Fibroblast of the aortic adventitia (primary cell): ENCODE measurements at regions not wholly inside any gene's neighbourhood (a gene's known extent, or its start where the extent isn't known, plus 50 kb on each side); places are given as distances from the start of the nearest gene placed in this dataset.

Experiments
- DNase-seq: peaks from one replicate; pipeline ENCODE4 v3.0.0-alpha.2; 2010; ENCODE audit warnings: low read depth
- H3K4me3 ChIP-seq: 2 replicates; pipeline ENCODE4 v1.5.1; 2011; ENCODE audit warnings: low read depth, mild to moderate bottlenecking, control low read depth, low read length, moderate library complexity
- TF ChIP-seq, protein P1 (sequence below): IDR thresholded peaks from 2 replicates; pipeline ENCODE4 v1.5.1; 2011; ENCODE audit warnings: mild to moderate bottlenecking, low read length, control low read depth, inconsistent platforms; ENCODE audit not compliant: insufficient read depth

DNA sequence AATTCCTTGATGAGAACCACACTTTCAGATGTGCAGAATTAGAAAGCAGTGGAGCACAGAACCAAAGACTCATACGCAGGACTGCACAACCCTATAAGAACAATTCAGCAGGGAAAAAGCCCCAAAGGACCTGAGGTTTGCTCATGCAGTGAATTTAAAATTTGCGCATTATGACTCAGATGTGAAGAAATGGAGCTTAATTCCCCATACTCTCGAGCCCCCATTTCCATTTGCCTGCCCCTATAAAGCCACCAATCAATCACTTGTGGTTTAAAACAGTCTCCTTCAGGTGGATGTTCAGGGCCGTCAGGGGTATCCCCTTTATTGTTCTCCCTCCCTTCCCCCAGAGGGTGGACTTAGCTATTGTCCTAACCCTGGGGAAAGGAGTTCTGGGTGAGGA lies 221.2 kb downstream of the IGSF11 start:
- TF ChIP-seq, protein P1, sequence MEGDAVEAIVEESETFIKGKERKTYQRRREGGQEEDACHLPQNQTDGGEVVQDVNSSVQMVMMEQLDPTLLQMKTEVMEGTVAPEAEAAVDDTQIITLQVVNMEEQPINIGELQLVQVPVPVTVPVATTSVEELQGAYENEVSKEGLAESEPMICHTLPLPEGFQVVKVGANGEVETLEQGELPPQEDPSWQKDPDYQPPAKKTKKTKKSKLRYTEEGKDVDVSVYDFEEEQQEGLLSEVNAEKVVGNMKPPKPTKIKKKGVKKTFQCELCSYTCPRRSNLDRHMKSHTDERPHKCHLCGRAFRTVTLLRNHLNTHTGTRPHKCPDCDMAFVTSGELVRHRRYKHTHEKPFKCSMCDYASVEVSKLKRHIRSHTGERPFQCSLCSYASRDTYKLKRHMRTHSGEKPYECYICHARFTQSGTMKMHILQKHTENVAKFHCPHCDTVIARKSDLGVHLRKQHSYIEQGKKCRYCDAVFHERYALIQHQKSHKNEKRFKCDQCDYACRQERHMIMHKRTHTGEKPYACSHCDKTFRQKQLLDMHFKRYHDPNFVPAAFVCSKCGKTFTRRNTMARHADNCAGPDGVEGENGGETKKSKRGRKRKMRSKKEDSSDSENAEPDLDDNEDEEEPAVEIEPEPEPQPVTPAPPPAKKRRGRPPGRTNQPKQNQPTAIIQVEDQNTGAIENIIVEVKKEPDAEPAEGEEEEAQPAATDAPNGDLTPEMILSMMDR: no peak
- H3K4me3 ChIP-seq: no peak overlapping the region

DNA sequence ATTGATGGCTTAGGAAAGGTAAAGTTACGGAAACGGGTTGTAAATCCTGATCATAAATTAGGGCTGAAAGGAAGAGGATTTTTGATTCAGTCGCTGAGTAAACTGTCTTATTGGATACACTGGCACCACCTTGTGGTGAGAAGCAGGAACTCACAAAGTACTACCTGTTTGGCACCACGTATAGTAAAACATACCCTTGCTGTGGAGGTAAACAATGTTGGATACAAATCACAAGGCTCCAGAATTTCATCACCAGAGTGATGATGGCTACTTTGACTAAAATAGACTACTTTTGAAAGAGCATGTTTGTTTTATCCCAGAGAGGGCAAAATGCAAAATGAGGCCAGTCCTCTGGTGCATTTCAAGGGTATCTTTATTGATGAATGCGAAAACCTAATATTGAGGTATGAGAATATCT lies 216.9 kb downstream of the IGSF11 start:
- TF ChIP-seq, protein P1: peak; percentile 87
- DNase-seq: peak; percentile 71
- no peak overlapping the region for H3K4me3 ChIP-seq

More for the DNA sequence above, 221.2 kb downstream of the IGSF11 start:
- no peak for DNase-seq

DNA sequence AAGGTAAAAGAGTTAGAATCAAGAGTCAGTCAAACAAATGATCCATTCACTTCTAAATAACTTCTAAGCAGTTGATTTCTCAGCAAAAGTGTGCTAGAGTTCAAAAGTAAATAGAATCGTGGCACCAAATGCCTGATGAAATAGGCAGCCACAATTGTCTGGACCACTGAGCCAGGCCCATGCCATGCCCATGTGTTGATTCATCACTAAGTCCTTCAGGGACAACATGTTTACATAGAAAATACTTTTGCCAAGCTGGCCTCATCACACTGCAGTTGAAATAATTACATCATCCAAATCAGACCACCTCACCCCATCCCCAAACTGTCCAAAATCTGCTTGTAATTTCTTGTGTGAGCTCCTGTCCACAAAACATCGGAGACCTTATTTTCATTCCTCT lies 216.3 kb downstream of the IGSF11 start:
- H3K4me3 ChIP-seq: no peak overlapping the region
- TF ChIP-seq, protein P1: no peak
- DNase-seq: peak; percentile 66

DNA sequence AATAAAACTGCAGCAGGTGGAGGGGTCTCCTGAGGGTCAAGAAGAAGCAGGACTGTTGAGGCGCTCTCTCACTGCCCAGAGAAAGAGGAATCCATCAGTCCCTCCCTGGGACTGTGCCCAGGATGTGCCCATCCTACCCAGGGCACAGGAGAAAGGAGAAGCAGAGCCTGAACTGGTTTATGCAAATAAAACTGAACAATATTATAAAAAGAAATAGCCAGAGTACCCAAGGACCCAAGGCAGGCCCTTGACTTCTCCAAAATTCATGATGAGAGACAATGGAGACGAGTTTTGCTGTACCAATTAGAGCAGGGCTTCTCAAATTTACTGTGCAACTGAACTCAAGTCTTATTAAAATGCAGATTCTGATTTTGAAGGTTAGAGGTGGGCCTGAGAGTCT lies 211.0 kb downstream of the IGSF11 start:
- H3K4me3 ChIP-seq: no peak overlapping the region
- TF ChIP-seq, protein P1: no peak
- DNase-seq: no peak

DNA sequence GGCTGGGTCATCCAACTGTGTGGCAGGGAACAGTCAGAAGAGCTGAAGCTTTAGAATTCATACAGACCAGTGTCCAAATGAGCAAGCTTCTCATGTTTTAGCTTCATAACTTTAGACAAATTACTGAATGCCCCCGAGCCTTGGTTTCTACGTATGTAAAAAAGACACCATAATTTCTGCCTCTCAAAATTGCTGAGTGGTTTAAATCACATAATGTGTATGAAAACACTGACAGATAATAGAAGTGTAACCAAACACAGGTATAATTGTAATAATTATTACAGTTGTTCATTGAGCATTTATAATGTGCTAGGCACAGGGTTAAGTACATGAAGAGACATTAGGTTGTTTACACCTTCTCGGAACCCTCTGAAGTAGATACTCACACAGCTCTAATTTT lies 207.2 kb downstream of the IGSF11 start:
- H3K4me3 ChIP-seq: no peak overlapping the region
- DNase-seq: no peak
- TF ChIP-seq, protein P1: no peak

DNA sequence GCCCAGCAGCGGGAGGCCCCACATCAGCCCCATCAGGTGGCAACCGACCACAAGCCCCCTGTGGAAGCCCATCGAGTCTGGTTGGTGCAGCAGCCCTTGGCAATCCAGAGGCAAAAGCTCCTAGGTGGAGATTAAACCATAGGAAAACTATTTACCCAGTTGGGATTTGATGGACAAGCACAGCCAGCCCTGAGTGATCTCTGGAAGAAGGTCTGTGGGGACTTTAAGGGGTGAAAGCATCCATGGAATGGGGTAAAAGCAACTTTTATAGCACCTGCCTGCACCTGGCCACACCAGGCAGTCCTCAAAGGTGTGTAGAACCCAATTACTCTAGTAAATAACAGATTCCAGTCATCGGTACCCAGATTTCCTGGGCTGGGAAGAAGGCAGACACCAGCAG lies 206.3 kb downstream of the IGSF11 start:
- DNase-seq: no peak
- TF ChIP-seq, protein P1: no peak
- H3K4me3 ChIP-seq: no peak overlapping the region

DNA sequence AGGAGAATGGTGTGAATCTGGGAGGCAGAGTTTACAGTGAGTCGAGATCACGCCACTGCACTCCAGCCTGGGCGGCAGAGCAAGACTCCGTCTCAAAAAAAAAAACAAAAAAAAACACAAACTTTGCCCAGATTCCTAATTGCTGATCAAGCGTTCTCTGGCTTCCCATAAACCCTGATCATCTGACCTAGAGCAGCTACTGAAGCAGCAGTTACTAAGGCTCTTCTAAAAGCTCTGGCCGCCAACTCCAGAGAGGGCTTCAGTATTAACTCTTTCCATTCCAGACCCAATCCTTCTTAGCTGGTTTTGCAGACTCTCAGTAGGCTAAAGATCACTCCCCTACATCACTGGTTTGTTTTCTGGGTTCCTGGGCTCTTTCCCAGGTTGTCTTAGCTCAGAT lies 201.6 kb downstream of the IGSF11 start:
- TF ChIP-seq, protein P1: no peak
- no peak overlapping the region for H3K4me3 ChIP-seq
- no peak for DNase-seq
